GM23338 (cell line): ENCODE measurements at regions not wholly inside any gene's neighbourhood (a gene's known extent, or its start where the extent isn't known, plus 50 kb on each side); places are given as distances from the start of the nearest gene placed in this dataset.

ENCODE experiments used
- CREB1 ChIP-seq: fragments of 250-450 bp; sonication (Bioruptor Pico); IDR thresholded peaks from 2 replicates; pipeline ENCODE4 v1.5.0; 2020; ENCODE audit warnings: low read depth, mild to moderate bottlenecking, moderate library complexity
- CTCF ChIP-seq, 2 experiments: fragments of 200-600 bp in 1 of 2; sonication (generic) in 1 of 2; conservative IDR thresholded peaks; 2 replicates each; pipeline versions ENCODE4 v1.5.1 to v1.6.1; 2016 to 2017; ENCODE audit warnings: antibody characterized with exemption in 2 of 2, low read depth in 2 of 2, mild to moderate bottlenecking in 2 of 2, moderate library complexity in 1 of 2
- ETS1 ChIP-seq: IDR thresholded peaks from 2 replicates; pipeline ENCODE4 v1.6.1; 2016; ENCODE audit warnings: antibody characterized with exemption
- EZH2 ChIP-seq: fragments of 200-600 bp; sonication (generic); IDR thresholded peaks from one replicate; pipeline ENCODE4 v1.8.0; 2017; ENCODE audit warnings: antibody characterized with exemption, mild to moderate bottlenecking, low read depth; ENCODE audit not compliant: unreplicated experiment
- EZH2phosphoT487 ChIP-seq: fragments of 200-600 bp; sonication (generic); IDR thresholded peaks from one replicate; pipeline ENCODE4 v1.8.1; 2018; ENCODE audit warnings: antibody characterized with exemption; ENCODE audit not compliant: unreplicated experiment
- JUNB ChIP-seq: IDR thresholded peaks from one replicate; pipeline ENCODE4 v1.6.1; 2016; ENCODE audit warnings: antibody characterized with exemption; ENCODE audit not compliant: unreplicated experiment
- NANOG ChIP-seq: IDR thresholded peaks from 2 replicates; pipeline ENCODE4 v1.6.1; 2016; ENCODE audit warnings: antibody characterized with exemption, borderline replicate concordance
- POLR2AphosphoS5 ChIP-seq: IDR thresholded peaks from 2 replicates; pipeline ENCODE4 v1.6.1; 2016; ENCODE audit warnings: antibody characterized with exemption, low read depth
- REST ChIP-seq: IDR thresholded peaks from one replicate; pipeline ENCODE4 v1.6.1; 2018; ENCODE audit warnings: antibody characterized with exemption; ENCODE audit not compliant: unreplicated experiment
- STAT1 ChIP-seq: IDR thresholded peaks from one replicate; pipeline ENCODE4 v1.6.1; 2016; ENCODE audit warnings: antibody characterized with exemption; ENCODE audit not compliant: unreplicated experiment
- ZNF114 ChIP-seq: fragments of 250-450 bp; sonication (Bioruptor Pico); IDR thresholded peaks from 2 replicates; pipeline ENCODE4 v1.5.0; 2020; ENCODE audit warnings: mild to moderate bottlenecking, moderate library complexity
- ZNF331 ChIP-seq: fragments of 250-450 bp; sonication (Bioruptor Pico); IDR thresholded peaks from 2 replicates; pipeline ENCODE4 v1.5.0; 2020; ENCODE audit warnings: low read depth, mild to moderate bottlenecking, moderate library complexity

GRCh38 chr4:100633269-100633668 is 115.4 kb upstream of the EMCN start:
- no peak for TF ChIP-seq CTCF (conservative IDR thresholded peaks at IDR 0.05; ENCODE audit: low read depth in 2 of 2)
- no peak for TF ChIP-seq POLR2AphosphoS5
- TF ChIP-seq NANOG: no peak
- no peak for TF ChIP-seq ZNF331 (CRISPR knock-in tag)
- TF ChIP-seq EZH2phosphoT487: no peak
- no peak for TF ChIP-seq REST
- TF ChIP-seq EZH2: no peak
- TF ChIP-seq JUNB: no peak
- TF ChIP-seq CREB1 (CRISPR knock-in tag): no peak
- TF ChIP-seq ZNF114 (CRISPR knock-in tag): no peak
- no peak for TF ChIP-seq STAT1
- no peak for TF ChIP-seq ETS1
